A549 (cell line): ENCODE measurements at regions not wholly inside any gene's neighbourhood (a gene's known extent, or its start where the extent isn't known, plus 50 kb on each side); places are given as distances from the start of the nearest gene placed in this dataset.

Source experiments
- ATAC-seq, 2 experiments: fragments of 200-7000 bp in 1 of 2; fragments of >200 bp in 1 of 2; cut with Nextera tagmentation in 1 of 2; cut with Tn5 transposase in 1 of 2; 3 replicates each; pipeline versions ENCODE4 v1.8.0 to v1.9.1; 2018 to 2020; ENCODE audit warnings: mild to moderate bottlenecking in 1 of 2, moderate library complexity in 1 of 2
- CTCF ChIA-PET: fragments of 300-600 bp; sonication (Branson Sonifier 250); formaldehyde crosslinking; extraction: SDS; loops from one replicate; lab custom pipeline; 2021; ENCODE audit warnings: antibody characterized with exemption, inconsistent platforms; lab: Yijun Ruan, JAX
- POLR2A ChIA-PET: fragments of 350-600 bp; formaldehyde crosslinking; extraction: SDS; loops from one replicate; lab custom pipeline; 2021; ENCODE audit warnings: antibody characterized with exemption, inconsistent platforms; lab: Yijun Ruan, JAX
- DNase-seq, 2 experiments: peaks; one replicate each; pipeline versions ENCODE4 v3.0.0 to v3.0.0-alpha.2; 2011 to 2016; ENCODE audit warnings: low read depth in 1 of 2, low spot score in 1 of 2
- FAIRE-seq: peaks from 2 replicates; lab custom pipeline; 2011; peaks lifted over from hg19 to GRCh38; lab: Jason Lieb, UNC
- H3K27ac ChIP-seq, 2 experiments: fragments of >200 bp; sonication (Bioruptor Twin); formaldehyde crosslinking; 3 replicates each; pipeline ENCODE4 v1.5.1; 2016 to 2017
- H3K4me1 ChIP-seq: fragments of >200 bp; sonication (Bioruptor Twin); formaldehyde crosslinking; 3 replicates; pipeline ENCODE4 v1.6.1; 2016
- H3K4me2 ChIP-seq: fragments of >200 bp; sonication (Bioruptor Twin); formaldehyde crosslinking; 3 replicates; pipeline ENCODE4 v1.6.1; 2016
- H3K4me3 ChIP-seq: fragments of >200 bp; sonication (Bioruptor Twin); formaldehyde crosslinking; 3 replicates; pipeline ENCODE4 v1.5.1; 2016
- H3K9me3 ChIP-seq: fragments of >200 bp; sonication (Bioruptor Twin); formaldehyde crosslinking; 3 replicates; pipeline ENCODE4 v1.6.1; 2016
- CBX2 ChIP-seq: fragments of 200-600 bp; sonication (generic); IDR thresholded peaks from 2 replicates; pipeline ENCODE4 v1.6.1; 2016; ENCODE audit warnings: low read depth, mild to moderate bottlenecking, borderline replicate concordance
- CHD2 ChIP-seq: fragments of 150-350 bp; IDR thresholded peaks from 2 replicates; pipeline ENCODE4 v1.6.1; 2014; ENCODE audit warnings: low read length; ENCODE audit not compliant: partially characterized antibody
- CHD4 ChIP-seq: fragments of 200-600 bp; sonication (generic); IDR thresholded peaks from 2 replicates; pipeline ENCODE4 v1.6.1; 2016; ENCODE audit warnings: antibody characterized with exemption, mild to moderate bottlenecking, borderline replicate concordance
- EHMT2 ChIP-seq: fragments of 200-600 bp; sonication (generic); IDR thresholded peaks from 2 replicates; pipeline ENCODE4 v1.6.1; 2016; ENCODE audit warnings: antibody characterized with exemption, low read depth, mild to moderate bottlenecking, moderate library complexity
- ESRRA ChIP-seq: fragments of 150-350 bp; IDR thresholded peaks from 2 replicates; pipeline ENCODE4 v1.6.1; 2014; ENCODE audit warnings: mild to moderate bottlenecking, low read length, borderline replicate concordance
- FOSL2 ChIP-seq, 2 experiments: fragments of 450-650 bp in 1 of 2; fragments of >200 bp in 1 of 2; sonication (Bioruptor Twin) in 1 of 2; formaldehyde crosslinking; IDR thresholded peaks; 2 replicates each; pipeline versions ENCODE4 v1.5.0 to v1.6.1; 2016 to 2020; ENCODE audit warnings: mild to moderate bottlenecking in 1 of 2, moderate library complexity in 1 of 2
- FOXS1 ChIP-seq: fragments of 250-450 bp; sonication (Bioruptor Pico); IDR thresholded peaks from 2 replicates; pipeline ENCODE4 v1.5.0; 2020; ENCODE audit warnings: mild to moderate bottlenecking, moderate library complexity
- HDAC2 ChIP-seq: fragments of 200-600 bp; sonication (generic); IDR thresholded peaks from 2 replicates; pipeline ENCODE4 v1.6.1; 2016
- HOXB5 ChIP-seq: fragments of 250-450 bp; sonication (Bioruptor Pico); IDR thresholded peaks from 2 replicates; pipeline ENCODE4 v1.5.0; 2020; ENCODE audit warnings: mild to moderate bottlenecking, moderate library complexity
- MAZ ChIP-seq: fragments of 150-350 bp; IDR thresholded peaks from 2 replicates; pipeline ENCODE4 v1.6.1; 2014; ENCODE audit warnings: antibody characterized with exemption, low read depth, low read length, borderline replicate concordance
- MYC ChIP-seq: IDR thresholded peaks from 2 replicates; pipeline ENCODE4 v1.6.1; 2012; ENCODE audit warnings: mild to moderate bottlenecking, inconsistent platforms, low read length, improper control_type of control experiment, borderline replicate concordance
- NFE2L2 ChIP-seq: fragments of 150-350 bp; conservative IDR thresholded peaks from 2 replicates; pipeline ENCODE4 v1.6.1; 2014; ENCODE audit warnings: low read length
- NPAS2 ChIP-seq: fragments of 250-450 bp; sonication (Bioruptor Pico); IDR thresholded peaks from 2 replicates; pipeline ENCODE4 v1.8.0; 2022; ENCODE audit warnings: mild to moderate bottlenecking, moderate library complexity, borderline replicate concordance
- NR3C1 ChIP-seq: fragments of >200 bp; sonication (Bioruptor Twin); formaldehyde crosslinking; IDR thresholded peaks from 3 replicates; pipeline ENCODE4 v1.6.1; 2017
- POLR2AphosphoS2 ChIP-seq: conservative IDR thresholded peaks from 2 replicates; pipeline ENCODE4 v1.6.1; 2012; ENCODE audit warnings: low read length, improper control_type of control experiment, inconsistent platforms
- RCOR1 ChIP-seq: fragments of 150-350 bp; IDR thresholded peaks from 2 replicates; pipeline ENCODE4 v1.6.1; 2014; ENCODE audit warnings: antibody characterized with exemption, low read length, low read depth
- RNF2 ChIP-seq: fragments of 200-600 bp; sonication (generic); IDR thresholded peaks from 2 replicates; pipeline ENCODE4 v1.6.1; 2016; ENCODE audit warnings: low read depth, mild to moderate bottlenecking, antibody characterized with exemption, moderate library complexity, borderline replicate concordance
- SMC3 ChIP-seq: fragments of >200 bp; sonication (Bioruptor Twin); formaldehyde crosslinking; IDR thresholded peaks from 3 replicates; pipeline ENCODE4 v1.6.1; 2018; ENCODE audit warnings: inconsistent platforms
- ZFP36 ChIP-seq: fragments of 450-650 bp; IDR thresholded peaks from 2 replicates; pipeline ENCODE4 v1.6.1; 2014; ENCODE audit warnings: borderline replicate concordance; ENCODE audit not compliant: partially characterized antibody
- WGBS: methylation state at CpG from one replicate; pipeline ENCODE4 v1.1.6; 2017; ENCODE audit errors: missing lambda C conversion rate; 5-methylcytosine and 5-hydroxymethylcytosine counted together
- TF ChIP-seq, protein P1 (sequence below): IDR thresholded peaks from 2 replicates; pipeline ENCODE4 v1.6.1; 2012; ENCODE audit warnings: low read depth, borderline replicate concordance
- TF ChIP-seq, protein P2 (sequence below): fragments of 250-450 bp; sonication (Bioruptor Pico); IDR thresholded peaks from 2 replicates; pipeline ENCODE4 v1.5.0; 2020; ENCODE audit warnings: low read depth, mild to moderate bottlenecking, moderate library complexity
- TF ChIP-seq, protein P3 (sequence below): IDR thresholded peaks from 2 replicates; pipeline ENCODE4 v1.6.1; 2012
- TF ChIP-seq, protein P4 (sequence below): fragments of 150-350 bp; IDR thresholded peaks from 2 replicates; pipeline ENCODE4 v1.6.1; 2014; ENCODE audit warnings: low read depth, mild to moderate bottlenecking, low read length
- TF ChIP-seq, protein P5 (sequence below): fragments of 250-450 bp; sonication (Bioruptor Pico); IDR thresholded peaks from 2 replicates; pipeline ENCODE4 v1.5.0; 2021; ENCODE audit warnings: mild to moderate bottlenecking, moderate library complexity, borderline replicate concordance
- TF ChIP-seq, protein P6 (sequence below): IDR thresholded peaks from 2 replicates; pipeline ENCODE4 v1.6.1; 2012

DNA sequence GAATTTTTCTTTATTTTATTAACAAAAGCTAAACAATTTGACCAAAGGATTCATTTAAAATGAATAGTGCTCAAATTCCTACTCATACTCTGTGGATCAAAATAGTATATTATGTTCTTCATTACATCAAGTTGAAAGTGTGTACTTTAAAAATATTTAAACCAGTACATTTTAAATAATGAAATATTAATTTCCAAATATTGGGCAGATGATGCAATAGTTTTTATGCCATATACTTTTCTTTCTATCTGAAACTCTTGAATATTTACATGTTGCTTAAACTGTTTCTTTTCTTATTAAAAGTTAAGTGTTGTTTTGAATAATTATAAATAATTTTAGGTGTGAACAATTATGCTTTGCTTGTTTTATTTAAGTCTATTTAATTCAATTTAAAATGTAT is 144.7 kb upstream of the TMPRSS15 start:
- CTCF ChIA-PET, result no interaction called here
- ATAC-seq, result no peak
- no peak for DNase-seq
- Histone ChIP-seq H3K9me3 (no peaks in the 10 kb centered on the region), H3K4me2 (no peak overlapping the region), H3K27ac (no peak overlapping the region), H3K4me1 (no peaks in the 10 kb centered on the region), H3K4me3 (no peak overlapping the region)
- TF ChIP-seq RCOR1, result no peak
- no peak for TF ChIP-seq ZFP36
- TF ChIP-seq CHD2, result no peak
- no peak for TF ChIP-seq CHD4
- no peak for TF ChIP-seq NPAS2 (CRISPR knock-in tag)
- no peak for TF ChIP-seq FOXS1
- no peak for TF ChIP-seq MAZ
- no peak for TF ChIP-seq SMC3
- TF ChIP-seq, protein P1, sequence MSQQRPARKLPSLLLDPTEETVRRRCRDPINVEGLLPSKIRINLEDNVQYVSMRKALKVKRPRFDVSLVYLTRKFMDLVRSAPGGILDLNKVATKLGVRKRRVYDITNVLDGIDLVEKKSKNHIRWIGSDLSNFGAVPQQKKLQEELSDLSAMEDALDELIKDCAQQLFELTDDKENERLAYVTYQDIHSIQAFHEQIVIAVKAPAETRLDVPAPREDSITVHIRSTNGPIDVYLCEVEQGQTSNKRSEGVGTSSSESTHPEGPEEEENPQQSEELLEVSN, result no peak
- TF ChIP-seq, protein P2, sequence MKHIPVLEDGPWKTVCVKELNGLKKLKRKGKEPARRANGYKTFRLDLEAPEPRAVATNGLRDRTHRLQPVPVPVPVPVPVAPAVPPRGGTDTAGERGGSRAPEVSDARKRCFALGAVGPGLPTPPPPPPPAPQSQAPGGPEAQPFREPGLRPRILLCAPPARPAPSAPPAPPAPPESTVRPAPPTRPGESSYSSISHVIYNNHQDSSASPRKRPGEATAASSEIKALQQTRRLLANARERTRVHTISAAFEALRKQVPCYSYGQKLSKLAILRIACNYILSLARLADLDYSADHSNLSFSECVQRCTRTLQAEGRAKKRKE (CRISPR knock-in tag), result no peak
- no peak for TF ChIP-seq NR3C1
- no peak for TF ChIP-seq HDAC2
- TF ChIP-seq, protein P3, sequence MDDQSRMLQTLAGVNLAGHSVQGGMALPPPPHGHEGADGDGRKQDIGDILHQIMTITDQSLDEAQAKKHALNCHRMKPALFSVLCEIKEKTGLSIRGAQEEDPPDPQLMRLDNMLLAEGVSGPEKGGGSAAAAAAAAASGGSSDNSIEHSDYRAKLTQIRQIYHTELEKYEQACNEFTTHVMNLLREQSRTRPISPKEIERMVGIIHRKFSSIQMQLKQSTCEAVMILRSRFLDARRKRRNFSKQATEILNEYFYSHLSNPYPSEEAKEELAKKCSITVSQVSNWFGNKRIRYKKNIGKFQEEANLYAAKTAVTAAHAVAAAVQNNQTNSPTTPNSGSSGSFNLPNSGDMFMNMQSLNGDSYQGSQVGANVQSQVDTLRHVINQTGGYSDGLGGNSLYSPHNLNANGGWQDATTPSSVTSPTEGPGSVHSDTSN, result no peak
- no peak for TF ChIP-seq MYC
- no peak for TF ChIP-seq NFE2L2
- TF ChIP-seq RNF2, result no peak
- FAIRE-seq, result no peak
- POLR2A ChIA-PET, result no interaction called here

DNA sequence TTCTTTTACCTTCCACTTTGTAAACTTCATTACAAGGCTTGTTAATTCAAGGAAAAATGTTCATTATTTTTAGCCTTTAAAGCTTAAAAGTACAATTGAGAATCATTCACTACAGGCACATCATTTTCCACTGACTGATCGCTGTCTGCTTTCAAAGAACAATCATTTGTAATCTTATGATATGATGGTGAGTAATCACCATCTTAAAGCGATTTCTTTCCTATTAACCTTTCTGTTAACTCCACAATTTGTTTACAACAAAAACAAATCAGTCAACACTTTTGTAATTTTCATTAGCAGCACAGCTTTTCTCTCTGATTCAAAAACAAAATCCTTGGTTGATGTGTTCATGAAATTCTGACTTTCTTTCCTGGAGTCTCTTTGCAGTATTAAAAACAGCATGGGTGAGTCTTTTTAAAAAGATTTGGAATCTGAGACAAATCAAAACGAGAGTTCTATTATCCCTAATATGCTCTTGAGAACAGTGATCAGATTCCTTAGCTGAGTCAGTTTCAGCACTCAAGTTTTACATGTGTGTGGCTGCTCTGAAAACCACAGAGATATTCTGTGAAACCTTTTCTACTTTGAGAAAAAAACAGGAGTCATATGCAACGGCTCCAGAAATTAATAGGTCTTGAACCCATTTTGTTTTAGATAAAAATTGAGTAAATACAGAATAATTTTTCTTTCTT is 145.8 kb upstream of the TMPRSS15 start:
- no peak for ATAC-seq
- POLR2A ChIA-PET, result no interaction called here

More for the DNA sequence above, 145.8 kb upstream of the TMPRSS15 start:
- H3K4me1 ChIP-seq, result no peaks in the 10 kb centered on the region
- TF ChIP-seq MAZ (no peak), CHD2 (no peak), POLR2AphosphoS2 (no peak), EHMT2 (no peak), FOSL2 (IDR thresholded peaks at IDR 0.05) (no peak), FOSL2 (CRISPR knock-in tag; IDR thresholded peaks at IDR 0.05) (no peak), ESRRA (no peak), SMC3 (no peak), ZFP36 (no peak), HOXB5 (no peak), CBX2 (no peak)
- TF ChIP-seq, protein P4, sequence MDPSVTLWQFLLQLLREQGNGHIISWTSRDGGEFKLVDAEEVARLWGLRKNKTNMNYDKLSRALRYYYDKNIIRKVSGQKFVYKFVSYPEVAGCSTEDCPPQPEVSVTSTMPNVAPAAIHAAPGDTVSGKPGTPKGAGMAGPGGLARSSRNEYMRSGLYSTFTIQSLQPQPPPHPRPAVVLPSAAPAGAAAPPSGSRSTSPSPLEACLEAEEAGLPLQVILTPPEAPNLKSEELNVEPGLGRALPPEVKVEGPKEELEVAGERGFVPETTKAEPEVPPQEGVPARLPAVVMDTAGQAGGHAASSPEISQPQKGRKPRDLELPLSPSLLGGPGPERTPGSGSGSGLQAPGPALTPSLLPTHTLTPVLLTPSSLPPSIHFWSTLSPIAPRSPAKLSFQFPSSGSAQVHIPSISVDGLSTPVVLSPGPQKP, result no peak
- TF ChIP-seq, protein P5, sequence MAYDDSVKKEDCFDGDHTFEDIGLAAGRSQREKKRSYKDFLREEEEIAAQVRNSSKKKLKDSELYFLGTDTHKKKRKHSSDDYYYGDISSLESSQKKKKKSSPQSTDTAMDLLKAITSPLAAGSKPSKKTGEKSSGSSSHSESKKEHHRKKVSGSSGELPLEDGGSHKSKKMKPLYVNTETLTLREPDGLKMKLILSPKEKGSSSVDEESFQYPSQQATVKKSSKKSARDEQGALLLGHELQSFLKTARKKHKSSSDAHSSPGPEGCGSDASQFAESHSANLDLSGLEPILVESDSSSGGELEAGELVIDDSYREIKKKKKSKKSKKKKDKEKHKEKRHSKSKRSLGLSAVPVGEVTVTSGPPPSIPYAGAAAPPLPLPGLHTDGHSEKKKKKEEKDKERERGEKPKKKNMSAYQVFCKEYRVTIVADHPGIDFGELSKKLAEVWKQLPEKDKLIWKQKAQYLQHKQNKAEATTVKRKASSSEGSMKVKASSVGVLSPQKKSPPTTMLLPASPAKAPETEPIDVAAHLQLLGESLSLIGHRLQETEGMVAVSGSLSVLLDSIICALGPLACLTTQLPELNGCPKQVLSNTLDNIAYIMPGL (CRISPR knock-in tag), result no peak
- TF ChIP-seq, protein P3, result no peak
- TF ChIP-seq, protein P6, sequence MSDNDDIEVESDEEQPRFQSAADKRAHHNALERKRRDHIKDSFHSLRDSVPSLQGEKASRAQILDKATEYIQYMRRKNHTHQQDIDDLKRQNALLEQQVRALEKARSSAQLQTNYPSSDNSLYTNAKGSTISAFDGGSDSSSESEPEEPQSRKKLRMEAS, result no peak
- no peak overlapping the region for H3K4me3 ChIP-seq
- no peak for DNase-seq
- CTCF ChIA-PET, result no interaction called here
- H3K4me2 ChIP-seq, result no peak overlapping the region
- H3K9me3 ChIP-seq, result no peaks in the 10 kb centered on the region
- 1% methylated on average over 4 of the region's 4 CpGs for WGBS
- FAIRE-seq, result no peak
- no peak overlapping the region for H3K27ac ChIP-seq
